NCI-H1930 (cell line): ENCODE measurements at regions not wholly inside any gene's neighbourhood (a gene's known extent, or its start where the extent isn't known, plus 50 kb on each side); places are given as distances from the start of the nearest gene placed in this dataset.

Experiments
- DNase-seq, 2 experiments: peaks; one replicate each; lab custom pipeline; 2025; lab: John Stamatoyannopoulos, UW

- no peak for DNase-seq
These were observed 1126.2 kb upstream of the CDH9 start for GRCh38 chr5:28164568-28164967.

GRCh38 chr5:28156981-28157380 is 1118.6 kb upstream of the CDH9 start:
- no peak for DNase-seq

DNA sequence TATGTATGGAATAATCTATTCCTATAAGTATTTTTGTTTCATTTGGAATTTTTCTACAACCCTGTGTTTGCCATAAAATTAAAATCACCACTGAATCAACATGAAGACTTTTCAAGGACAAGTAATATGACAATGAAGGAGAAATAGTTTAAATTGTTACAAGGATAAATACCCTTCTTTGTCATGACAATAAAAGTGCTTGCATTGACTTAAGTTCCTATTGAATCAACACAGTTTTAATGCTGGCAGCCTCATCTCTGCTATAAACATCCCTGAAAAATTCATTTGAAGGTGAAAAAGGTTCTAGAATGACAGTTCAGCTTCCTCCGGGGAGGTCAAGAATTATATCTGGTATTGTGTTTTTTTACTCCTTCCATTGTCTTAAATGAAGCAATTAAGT is 1105.1 kb upstream of the CDH9 start:
- no peak for DNase-seq

DNA sequence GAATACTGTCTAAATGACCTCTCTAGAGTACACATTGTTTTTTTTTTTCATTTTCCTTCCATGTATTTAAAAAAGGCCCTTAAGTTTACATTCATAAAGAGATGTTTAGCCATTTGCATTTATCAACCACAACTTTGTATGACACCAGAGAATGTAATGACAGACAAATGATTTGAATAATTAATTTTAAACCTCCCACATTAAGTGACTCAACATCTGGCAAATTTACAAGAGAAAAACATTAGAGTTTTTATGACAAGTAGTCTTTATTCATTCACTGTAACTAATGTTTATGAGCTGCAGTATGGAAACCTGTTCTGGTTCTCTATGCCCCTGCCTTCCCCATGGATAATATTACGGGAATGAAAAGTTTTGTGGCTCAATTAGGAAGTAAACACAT is 1093.8 kb upstream of the CDH9 start:
- DNase-seq: no peak

GRCh38 chr5:28117691-28118090 is 1079.3 kb upstream of the CDH9 start:
- no peak for DNase-seq

DNA sequence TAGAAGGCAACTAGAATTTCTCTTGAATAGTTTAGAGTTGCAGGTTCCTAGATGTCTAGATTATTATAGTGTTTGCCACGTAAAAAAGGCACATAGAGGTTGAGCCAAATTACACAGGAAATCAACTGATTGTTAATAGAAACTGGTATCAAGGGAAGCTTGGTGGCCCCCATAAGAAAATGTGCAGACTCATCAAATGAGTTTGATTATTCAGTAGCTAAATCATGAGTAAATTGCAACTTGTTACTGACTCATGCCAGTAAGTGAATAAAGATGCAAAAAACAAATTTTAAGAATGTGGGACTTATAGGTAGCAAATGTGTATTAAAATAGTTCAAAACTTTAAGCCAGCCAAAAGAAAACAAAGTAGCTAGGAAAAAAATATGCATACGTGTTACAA is 1078.9 kb upstream of the CDH9 start:
- DNase-seq: no peak

DNA sequence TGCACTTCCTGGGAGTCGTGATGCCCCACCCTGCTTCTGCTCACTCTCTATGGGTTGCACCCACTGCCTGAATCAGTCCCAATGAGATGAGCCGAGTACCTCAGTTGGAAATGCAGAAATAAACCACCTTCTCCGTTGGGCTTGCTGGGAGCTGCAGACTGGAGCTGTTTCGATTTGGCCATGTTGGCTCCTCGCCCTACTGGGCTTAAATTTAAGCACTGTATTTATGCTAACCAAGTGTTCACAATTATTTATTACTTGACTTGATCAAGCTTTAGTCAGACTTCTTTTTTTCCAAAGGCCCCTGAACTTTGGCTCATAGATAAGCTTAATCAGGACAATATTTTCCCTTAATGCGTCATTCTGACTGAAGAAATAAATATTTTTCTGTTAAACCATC is 1072.4 kb upstream of the CDH9 start:
- DNase-seq: no peak

- no peak for DNase-seq
These were observed 1065.7 kb upstream of the CDH9 start for GRCh38 chr5:28104080-28104479.

DNA sequence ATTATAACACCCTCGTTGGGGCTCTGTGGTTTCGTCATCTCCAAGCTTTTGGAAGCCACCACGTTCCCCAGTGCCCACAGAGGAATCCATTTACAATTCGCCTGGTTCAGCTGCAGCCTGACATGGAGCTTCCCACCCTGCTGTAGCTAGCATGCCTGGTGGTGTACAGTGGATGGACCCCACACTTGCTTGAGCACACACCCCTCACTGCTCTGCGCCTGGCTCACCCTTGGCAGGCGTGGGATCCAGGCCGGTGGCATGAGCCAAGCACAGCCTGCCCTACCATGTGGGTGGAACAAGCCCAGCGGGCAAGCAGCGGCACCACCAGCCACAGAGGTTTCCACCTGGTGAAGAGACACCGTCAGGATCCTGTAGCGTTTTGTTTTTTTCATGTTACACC is 1045.7 kb upstream of the CDH9 start:
- no peak for DNase-seq

DNA sequence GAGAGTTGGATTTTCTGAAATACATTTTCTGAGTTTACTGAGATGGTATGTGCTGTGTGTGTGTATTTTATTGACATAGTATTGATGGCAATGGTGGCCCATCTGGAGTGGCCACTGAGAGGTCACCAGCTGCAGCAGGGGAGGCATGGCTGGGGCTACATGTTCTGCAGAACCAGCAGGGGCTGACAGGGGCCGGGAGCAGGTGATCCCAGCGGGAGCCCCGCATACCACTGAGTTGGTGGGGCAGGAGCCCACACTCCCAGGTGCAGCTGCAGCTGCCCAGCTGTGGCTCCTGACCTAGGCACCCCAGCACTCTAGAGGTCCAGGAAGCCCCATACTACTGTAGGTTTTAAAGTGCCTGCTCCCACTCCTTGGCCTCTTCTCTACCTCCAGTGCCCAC is 1044.2 kb upstream of the CDH9 start:
- no peak for DNase-seq

- DNase-seq: peak; percentile 40 to 51
These were observed 1039.2 kb upstream of the CDH9 start for GRCh38 chr5:28077291-28078240.

GRCh38 chr5:28066856-28067255 is 1028.5 kb upstream of the CDH9 start:
- DNase-seq: no peak

GRCh38 chr5:28065656-28066055 is 1027.3 kb upstream of the CDH9 start:
- no peak for DNase-seq

DNA sequence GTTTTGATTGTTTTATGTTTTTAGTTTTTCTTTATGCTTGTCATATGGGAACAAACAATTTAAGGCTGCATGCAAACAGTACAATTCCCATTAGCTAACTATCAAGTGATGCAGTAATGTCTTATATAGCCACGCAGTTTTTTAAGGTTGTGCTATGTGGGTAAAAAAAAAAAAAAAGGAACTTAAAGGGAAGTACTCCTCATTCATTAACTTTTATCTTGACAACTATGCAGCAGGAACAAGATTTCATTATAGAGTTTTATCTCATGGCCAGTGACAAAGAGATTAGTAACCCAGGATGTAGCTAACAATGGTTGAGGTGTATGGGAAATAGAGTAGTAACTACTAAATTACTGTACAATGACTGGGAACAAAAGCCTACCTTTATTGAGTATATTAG is 1008.2 kb upstream of the CDH9 start:
- no peak for DNase-seq

GRCh38 chr5:28027851-28028250 is 989.5 kb upstream of the CDH9 start:
- DNase-seq: no peak

DNA sequence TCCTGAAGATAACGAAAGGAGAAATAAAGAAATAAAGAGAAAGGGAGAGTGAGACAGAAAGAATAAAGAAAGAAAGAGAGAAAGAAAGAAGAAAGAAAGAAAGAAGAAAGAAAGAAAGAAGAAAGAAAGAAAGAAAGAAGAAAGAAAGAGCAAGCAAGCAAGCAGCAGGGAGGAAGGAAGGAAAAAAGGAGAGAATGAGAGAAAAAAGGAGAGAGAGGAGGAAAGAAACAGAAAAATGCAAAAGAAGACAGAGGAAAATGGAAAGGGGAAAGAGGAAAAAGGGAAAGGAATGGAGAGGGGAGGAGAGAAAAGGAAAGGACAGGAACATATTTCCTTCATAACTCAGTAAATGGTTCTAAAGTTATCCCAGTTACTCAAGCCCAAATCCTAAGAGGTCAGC is 978.8 kb upstream of the CDH9 start:
- no peak for DNase-seq

DNA sequence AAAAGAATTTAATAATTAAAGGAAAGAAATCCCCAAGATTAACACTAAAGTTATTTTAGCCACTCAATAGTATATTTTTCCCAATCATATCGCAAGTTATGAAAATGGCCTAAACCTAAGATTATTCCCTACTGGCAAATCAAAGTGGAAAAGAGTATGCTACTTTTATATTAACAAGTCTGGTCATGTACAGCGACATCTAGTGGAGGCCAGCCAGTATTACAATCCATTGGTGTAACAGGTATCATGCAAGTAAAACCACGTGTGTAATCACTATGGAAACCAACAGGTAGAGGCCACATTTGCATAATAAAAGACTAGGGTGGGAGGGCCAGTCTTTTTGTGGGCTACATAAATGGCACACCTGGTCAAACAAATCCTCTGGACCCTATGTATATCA is 976.4 kb upstream of the CDH9 start:
- no peak for DNase-seq

DNA sequence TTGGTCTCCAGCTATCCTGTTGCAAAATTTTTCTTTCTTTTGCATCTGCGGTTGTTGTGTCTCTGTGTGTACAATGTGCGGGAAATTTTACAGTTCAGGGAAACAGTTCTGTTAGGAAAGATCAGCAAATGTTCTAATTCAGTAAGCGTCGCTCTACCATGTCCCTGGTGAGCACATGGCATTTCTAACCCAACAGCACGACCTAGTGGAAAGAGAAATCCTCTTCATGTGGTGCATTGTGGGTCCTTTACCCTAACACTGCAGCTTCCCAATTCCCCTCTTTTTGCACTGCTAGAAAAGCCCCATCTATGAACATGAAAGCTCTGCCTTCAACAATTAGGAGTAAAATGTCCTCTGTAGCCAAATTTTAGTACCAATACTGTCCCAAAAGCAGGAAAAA is 974.2 kb upstream of the CDH9 start:
- DNase-seq: no peak

GRCh38 chr5:28009576-28009975 is 971.2 kb upstream of the CDH9 start:
- DNase-seq: no peak

DNA sequence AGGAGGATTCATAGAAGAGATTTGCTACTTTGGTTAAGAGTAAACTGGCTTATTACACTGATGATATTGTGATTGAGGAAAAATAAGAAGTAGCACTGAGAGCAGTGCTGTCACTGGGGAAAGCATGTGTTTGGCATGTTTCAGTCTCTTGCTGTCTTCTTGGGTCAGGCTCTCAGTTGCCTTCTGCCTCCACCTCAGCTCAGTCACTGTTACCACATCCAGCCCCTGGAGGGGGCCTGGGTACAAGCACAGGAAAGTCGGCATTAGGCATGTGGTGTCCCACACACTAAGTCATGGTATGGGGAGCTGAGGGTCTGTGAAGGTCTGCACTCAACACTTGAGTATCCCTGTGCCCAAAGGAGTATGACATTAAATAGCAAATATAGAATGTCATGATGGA is 958.3 kb upstream of the CDH9 start:
- DNase-seq: no peak

DNA sequence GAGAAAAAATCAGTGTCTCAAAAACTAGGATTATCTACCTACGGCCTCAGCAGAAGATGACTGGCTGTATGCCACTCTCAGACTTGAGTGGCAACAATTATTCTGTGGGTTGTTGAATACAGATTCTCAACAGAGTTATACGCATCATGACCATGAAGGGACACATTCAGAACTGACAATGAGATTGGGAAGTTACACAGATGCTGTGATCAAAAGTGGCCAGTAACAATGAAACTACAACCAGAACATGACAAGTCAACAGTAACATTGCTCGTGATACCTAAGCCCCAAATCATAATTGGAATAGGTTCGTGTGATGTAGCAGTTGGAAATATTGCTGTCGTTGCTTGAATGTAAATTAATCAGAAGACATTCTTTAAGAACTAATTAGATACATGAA is 957.5 kb upstream of the CDH9 start:
- no peak for DNase-seq

- no peak for DNase-seq
These were observed 939.9 kb upstream of the CDH9 start for GRCh38 chr5:27978322-27978721.

DNA sequence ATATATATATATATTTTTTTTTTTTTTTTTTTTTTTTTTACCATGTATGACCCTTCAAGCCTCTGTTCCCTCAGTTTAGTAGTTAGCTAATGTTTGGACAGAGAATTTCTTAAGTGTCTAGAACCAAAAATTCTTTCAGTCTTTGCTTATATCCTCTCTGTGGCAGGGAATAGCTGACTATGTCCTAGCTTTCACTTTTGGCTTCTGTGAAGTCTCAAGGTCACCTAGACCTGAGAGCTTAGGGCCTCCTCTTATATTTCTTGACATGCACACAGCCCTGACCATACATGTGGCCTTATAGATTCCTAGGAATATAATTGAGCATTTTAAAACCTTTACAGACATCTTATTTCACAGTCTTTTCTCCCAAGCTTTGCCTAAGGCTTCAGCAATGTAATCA is 930.8 kb upstream of the CDH9 start:
- DNase-seq: no peak
